Stimulated activated memory B cell treated with anti-CD40 and anti-IgM and Interleukin-4, amounts not matched to agents 10 μg/mL and 1 μg/mL and 100 μg/mL, for 72 hours (primary cell): ENCODE measurements at regions not wholly inside any gene's neighbourhood (a gene's known extent, or its start where the extent isn't known, plus 50 kb on each side); places are given as distances from the start of the nearest gene placed in this dataset.

ENCODE experiments used
- ATAC-seq: fragments of 150-1000 bp; cut with Tn5 transposase; 2 replicates; pipeline ENCODE4 v1.10.0; 2021
- H3K27ac Mint-ChIP-seq: one replicate; pipeline ENCODE4 v1.8.0; 2022; ENCODE audit warnings: mild to moderate bottlenecking, mixed read lengths
- H3K27me3 Mint-ChIP-seq: one replicate; pipeline ENCODE4 v1.8.0; 2022; ENCODE audit warnings: mixed read lengths
- H3K36me3 Mint-ChIP-seq: one replicate; pipeline ENCODE4 v1.8.0; 2022; ENCODE audit warnings: mixed read lengths
- H3K4me1 Mint-ChIP-seq: one replicate; pipeline ENCODE4 v1.8.0; 2022; ENCODE audit warnings: mixed read lengths
- H3K4me3 Mint-ChIP-seq: one replicate; pipeline ENCODE4 v1.8.0; 2022; ENCODE audit warnings: mild to moderate bottlenecking, moderate library complexity, mixed read lengths
- H3K9me3 Mint-ChIP-seq: one replicate; pipeline ENCODE4 v1.8.0; 2022; ENCODE audit warnings: mixed read lengths

GRCh38 chr2:75251896-75252295, 52.6 kb upstream of the TACR1 start:
- Mint-ChIP-seq H3K4me1 (peaks cover 6% of the 10 kb centered on the region), H3K4me3 (no peak overlapping the region), H3K27me3 (no peaks in the 10 kb centered on the region), H3K27ac (no peak overlapping the region), H3K36me3 (peaks cover 11% of the 10 kb centered on the region), H3K9me3 (peaks cover 11% of the 10 kb centered on the region)
- no peak for ATAC-seq
